Activated CD4-positive, CD25-positive, alpha-beta regulatory T cell treated with anti-CD3 and anti-CD28 coated beads, Interleukin-2, amount 50 U/mL, for 24 hours (primary cell): ENCODE measurements at regions not wholly inside any gene's neighbourhood (a gene's known extent, or its start where the extent isn't known, plus 50 kb on each side); places are given as distances from the start of the nearest gene placed in this dataset.

ENCODE experiments used
- ATAC-seq, 2 donors: fragments of 150-1000 bp; cut with Tn5 transposase; one replicate each; pipeline ENCODE4 v1.10.0; 2021; ENCODE audit warnings: mild to moderate bottlenecking in 1 of 2, moderate library complexity in 1 of 2

DNA sequence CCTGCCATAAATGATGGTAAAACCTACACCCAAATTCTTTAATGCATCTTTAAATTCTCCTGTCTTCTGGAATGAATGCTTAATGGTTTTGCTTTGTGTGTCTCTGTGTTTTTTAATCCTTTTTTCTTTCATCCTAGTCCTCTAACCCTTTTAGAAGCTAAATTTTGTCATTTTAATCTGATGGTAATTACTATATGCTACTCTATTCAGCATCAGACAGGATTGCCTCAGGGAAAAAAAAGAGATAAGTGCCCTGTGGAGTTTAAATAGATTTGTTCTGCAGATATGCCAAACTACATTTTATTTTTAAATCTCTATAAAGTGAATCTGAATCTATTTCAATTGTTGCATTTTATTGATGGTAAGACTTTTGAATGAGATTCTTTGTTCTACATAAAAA lies 966.8 kb downstream of the NSUN3 start:
- ATAC-seq = no peak

DNA sequence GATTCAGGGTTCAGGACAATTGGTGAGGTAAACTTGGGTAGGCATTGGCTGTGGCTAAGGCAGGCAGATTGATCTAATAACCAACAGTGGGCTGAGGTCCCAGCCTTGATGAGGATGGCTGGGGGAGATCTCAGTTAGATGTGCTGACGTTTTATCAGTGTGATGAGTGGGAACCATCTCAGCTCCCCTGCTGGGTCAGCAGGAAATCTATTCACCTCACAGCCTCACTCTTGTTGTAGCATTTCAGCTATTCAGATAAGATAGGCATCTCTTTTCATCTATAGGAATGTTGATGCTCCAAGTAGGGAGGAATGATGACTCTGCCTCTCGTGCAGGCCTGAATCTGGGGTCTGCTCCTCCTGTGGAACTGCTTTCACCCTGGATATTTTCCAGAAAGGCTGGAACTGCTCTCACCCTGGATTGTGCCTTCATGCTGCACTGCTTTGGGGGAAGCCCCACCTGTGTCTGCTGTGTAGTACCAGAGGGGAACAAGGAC lies 973.7 kb downstream of the NSUN3 start:
- ATAC-seq = no peak

DNA sequence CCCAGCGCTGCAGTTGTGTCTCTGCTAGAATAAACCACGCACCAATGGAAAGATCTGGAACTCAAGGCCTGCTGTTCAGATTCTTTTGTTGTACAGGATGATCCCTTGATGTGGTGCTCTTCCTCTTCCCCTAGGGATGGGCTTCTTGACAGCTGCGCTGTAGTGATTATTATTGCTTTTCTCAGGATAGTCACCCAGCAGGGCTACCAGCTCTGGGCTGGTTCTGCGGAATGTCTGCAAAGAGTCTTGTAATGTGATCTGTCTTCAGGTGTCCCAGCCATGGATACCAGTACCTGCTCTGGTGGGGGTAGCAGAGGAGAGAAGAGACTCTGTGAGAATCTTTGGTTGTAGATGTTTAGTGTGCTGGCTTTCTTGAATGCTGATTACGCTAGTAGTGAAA lies 974.2 kb downstream of the NSUN3 start:
- ATAC-seq = no peak

DNA sequence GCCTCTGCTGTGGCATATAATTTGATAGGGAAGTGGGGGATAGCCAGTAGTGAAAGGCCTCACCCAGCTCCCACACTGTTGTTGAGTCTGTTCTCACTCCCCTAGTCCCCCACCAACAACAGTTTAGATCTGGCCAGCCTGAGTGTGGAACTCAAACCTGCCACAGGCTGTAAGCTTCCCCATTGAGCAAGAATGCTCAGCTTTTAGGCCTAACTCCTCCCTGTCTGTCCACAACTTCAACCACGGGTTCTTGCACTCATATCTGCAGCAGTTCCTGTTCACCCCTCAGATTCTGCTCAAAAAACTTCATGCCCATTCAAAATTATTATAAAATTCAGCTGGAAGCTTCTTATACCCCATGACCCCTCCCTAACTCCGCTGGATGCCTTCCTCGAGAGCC lies 975.1 kb downstream of the NSUN3 start:
- ATAC-seq = no peak

DNA sequence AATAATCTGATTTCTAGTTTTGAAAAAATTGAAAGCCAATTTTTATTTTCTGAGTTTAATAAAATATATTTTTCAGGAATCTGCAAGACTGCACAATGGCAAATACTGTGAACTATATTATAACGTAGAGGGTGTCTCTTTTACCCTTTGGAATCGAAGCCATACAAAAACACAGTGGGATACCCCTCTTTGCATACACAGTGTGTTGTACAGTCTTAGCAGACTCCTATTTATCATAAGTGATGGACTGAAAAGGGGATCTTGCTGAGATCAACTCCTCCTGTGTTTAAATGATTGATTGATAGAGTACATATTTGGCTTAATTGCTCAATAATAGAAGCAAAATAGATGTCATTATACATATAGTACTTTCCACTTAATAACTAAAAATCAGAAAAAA lies 981.2 kb downstream of the NSUN3 start:
- ATAC-seq = no peak

DNA sequence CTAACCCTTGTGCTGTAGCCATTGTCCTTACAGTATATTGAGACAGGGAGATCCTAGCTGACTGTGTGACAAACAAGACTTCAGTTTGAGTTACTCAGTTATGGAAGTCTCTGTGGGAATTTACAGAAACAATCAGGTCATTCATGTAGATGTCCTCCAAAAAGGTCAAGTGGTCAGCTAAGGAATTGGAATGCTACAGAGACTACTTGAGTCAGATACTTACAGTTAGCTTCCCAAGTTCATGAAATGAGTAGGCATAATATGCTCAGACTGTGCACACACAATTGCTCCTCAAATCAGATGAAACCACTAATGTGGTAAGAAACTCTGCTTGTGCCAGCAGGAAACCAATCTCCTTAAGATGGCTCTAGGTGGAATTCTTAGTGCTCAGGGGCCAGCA lies 985.7 kb downstream of the NSUN3 start:
- no peak for ATAC-seq

DNA sequence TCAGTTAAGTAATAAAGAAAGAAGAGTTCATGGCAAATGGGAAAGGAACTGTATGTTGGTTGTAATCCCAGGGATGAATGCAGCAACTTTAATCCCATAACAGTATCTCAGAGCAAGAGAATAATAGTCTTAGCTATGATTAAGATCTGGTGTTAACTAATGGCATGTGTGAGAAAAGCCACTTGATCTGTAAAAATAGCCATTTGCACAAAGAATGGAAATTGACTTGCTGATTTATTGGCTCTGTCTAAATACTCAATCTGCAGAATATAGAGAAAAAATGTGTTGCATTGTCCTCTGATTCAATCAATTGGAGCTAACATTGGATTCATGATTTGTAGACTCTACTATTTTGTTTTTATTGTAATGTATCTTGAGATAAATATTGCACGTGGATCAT lies 987.0 kb downstream of the NSUN3 start:
- no peak for ATAC-seq

DNA sequence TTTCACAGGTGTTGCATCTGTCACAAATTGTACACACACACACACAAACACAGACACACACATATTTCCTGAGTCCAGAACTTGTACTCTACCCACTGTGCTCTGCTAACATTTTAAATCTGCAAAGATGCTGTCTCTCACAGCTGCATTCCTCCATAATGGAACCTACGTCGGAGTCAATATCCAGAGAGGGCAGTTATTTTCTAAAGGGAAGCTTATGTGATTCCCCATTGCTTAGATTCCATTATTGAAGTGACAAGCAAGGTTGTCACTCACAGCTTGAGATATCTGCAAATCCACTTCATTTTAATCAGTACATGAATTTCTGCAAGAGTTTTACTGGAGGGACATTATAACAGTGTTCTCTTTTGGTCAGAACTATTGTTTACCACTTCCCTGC lies 992.4 kb downstream of the NSUN3 start:
- no peak for ATAC-seq

DNA sequence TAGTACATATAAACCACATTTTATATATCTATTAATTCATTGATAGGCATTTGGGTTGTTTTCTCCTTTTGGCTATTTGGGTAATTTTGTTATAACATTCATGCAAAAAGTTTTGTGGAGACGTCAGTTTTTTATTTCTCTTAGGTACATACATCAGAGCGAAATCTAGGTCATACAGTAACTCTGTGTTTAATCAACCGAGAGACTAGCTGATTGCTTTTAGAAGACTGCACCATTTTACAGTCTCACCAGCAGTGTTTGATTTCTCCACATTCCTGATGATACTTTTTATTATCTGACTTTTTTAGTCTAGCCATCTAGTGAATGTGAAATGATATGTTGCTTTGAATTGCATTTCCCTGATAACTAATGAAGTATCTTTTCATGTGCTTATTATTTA lies 1019.3 kb downstream of the NSUN3 start:
- no peak for ATAC-seq

DNA sequence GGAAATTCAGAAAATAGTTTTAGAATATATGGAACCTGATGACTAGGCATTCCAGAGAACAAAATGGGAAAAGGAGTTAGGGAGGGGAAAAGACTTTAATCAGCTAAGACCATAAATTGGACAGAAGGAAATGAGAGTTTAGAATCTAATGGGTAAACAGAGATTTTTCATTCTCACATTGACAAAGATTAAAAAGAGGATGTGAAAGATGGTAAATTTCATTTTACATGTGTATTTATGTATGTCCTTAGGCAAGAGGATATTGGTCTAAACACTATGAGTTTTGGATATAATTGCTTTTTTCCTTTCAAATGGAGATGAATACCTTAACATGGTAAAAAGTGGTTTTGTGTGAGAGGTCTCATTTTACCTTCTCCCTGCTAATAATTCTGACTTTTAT lies 1021.9 kb downstream of the NSUN3 start:
- no peak for ATAC-seq

DNA sequence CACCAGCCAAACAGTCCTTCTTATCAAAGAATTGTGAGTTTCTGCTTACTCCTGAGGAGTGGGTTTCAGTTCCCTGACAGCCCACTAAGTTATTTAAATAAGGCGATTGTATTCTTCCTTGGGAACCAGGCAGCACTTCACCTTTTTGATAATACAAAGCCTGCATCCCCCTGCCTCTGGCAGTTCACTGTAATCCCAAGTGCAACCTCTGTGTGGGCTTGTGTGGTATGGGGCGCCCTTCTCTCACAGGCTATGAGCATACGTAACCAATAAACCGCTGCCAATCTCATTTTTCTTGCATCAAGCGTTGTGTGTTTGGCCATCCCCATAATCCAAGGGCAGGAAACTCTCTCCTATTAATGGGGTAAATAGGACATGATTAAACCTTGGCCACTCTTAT lies 1025.6 kb downstream of the NSUN3 start:
- no peak for ATAC-seq

DNA sequence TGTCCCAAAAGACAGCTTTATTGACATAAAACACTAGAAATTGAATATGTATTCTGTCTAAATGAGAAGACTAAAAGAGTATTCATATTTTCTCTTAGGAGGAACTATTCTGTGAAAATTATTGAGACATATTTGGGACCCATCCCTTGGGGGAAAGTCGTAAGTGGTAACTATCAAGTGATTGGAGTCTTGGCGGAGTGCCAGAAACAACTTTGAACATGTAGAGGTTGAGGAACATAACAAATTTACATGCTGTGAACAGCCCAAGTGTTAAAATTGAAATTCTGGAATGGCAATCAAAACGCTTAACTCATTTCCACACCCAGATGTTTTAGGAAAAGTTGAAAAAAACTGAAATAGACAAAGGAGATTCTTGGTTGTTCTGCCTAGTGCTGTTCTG lies 1034.6 kb downstream of the NSUN3 start:
- no peak for ATAC-seq

DNA sequence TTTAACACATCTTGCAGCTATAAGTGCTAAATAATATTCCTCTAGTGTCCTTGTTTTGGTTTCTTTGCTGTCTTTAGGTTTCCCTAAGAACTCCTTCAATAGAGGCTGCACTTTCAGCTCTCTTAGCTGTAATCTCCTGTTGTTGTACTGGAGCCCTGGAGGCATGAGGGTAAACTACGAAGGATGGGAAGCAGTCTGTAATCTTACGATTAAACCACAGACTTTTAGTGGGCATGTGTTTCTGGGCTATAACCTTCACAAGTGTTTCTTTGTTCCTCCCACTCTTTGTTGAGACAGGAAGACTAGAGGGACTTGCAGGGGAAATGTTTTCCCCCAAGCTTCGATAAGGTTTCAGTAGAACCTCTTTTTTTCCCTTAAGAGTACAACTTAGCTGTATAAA lies 1058.1 kb downstream of the NSUN3 start:
- ATAC-seq = no peak

DNA sequence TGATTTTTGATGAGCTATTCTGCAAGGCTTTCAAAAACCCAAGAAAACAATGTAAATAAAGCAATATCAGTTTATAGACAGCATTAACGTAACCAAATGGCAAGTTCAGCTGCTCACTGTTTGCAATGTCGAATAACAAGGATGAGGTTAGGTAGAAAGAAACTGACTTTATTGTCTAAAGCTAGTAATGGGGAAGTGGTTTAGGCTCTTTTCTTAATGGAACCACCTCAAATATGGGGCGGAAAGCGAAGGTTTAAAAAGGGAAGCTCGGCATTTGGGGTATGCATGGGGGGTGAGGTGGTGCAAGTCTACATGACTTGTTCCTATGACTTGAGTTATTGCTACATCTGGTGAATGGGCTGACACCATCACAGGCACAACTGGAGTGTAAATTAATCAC lies 1060.2 kb downstream of the NSUN3 start:
- ATAC-seq = no peak

DNA sequence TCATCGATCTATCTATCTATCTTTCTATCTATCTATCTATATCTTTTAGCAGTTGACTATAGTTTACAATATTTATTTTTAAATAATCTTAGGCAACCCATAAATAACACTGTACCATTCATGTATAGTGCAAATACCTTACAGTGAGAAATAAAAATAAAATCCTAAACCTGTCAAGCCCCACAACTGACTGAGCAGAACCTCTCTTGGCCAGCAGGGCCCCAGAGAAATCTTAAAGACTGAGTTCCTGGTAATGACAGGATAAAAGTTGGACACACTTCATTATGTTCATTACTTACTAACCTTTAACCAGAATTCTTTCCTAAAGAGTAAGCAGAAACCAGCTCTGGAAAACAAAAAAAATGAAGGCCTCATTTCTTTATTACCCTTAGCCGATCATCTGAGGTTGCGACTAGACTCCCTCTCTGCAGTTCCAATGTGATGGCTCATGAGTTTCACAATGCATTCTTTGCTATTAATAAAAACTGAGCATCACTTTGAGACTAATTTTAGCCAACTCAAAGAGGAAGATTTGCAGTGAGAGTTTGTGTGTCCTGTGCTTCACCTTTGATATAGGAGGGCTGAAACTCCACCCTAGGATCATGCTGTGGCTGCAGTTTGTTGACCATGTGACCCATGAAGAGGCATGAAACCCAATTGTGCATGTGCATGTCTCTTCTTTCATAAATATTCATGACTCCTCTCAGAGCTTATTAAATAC lies 1072.0 kb downstream of the NSUN3 start:
- no peak for ATAC-seq

DNA sequence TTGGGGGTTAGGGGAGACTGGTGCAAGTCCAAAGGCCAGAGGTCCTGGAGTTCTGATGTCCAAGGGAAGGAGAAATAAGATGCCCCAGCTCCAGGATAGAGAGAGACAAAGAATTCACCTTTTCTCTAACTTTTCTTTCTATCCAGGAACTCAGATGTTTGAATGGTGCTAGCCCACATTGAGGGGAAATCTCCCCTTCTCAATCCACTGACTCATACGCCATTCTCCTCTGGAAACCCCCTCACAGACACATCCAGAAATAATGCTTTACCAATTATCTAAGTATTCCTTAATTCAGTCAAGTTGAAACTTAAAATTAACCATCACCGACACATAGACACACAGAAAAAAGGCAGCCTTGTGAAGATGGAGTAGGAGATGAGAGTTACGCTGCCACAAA lies 1085.2 kb downstream of the NSUN3 start:
- ATAC-seq = no peak

DNA sequence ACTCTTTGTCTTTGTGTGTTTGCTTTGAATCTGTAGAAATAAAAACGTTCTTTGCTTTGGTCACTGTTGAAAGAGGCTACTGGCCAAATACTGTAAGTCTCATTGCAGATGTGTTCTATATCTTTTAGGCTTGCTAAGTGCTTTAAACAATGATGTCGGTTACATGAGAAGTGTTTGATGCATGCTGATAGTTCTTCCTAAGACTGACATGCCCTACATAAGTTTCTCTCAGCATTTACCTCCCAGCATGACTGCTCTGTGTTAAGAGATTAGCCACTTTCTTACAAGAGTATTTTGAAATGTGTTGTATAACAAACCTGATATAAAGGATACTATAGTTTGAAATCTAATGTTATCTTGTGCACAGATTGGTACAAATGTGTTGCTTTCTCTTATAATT lies 1088.7 kb downstream of the NSUN3 start:
- no peak for ATAC-seq

DNA sequence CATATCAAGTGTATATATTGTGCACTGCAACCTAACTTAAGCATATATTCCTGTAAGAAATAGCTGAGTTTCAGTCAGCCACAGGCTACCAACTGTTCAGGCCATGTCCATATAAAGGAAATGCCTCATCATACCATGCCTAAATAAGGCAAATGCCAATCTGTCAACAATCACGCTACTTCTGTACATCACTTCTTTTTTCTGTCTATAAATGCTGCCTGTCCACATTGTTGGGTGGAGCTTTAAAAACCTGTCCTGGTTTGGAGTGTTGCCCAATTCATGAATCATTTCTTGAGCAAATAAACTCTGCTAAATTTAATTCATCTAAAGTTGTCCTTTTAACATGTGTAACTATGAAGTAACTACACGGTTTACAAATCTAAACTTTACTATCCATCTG lies 1091.9 kb downstream of the NSUN3 start:
- no peak for ATAC-seq

DNA sequence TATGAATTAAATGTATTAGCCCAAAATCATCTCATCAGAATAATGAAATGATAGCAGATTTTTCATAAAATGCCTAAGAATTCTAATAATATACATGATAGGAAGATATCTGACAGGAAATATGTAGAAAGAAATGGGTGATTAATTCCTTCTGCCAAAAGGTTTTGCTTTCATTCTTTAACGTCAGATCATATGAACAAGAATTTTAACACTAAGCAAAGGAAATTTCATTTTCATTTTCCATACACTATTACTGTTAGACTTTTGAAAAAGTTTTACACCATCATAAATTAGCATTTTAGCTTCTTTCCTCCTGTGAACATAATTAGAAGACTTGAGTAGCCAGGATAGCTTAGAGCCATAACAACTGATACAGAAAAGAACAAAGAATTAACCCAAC lies 1099.9 kb downstream of the NSUN3 start:
- no peak for ATAC-seq

DNA sequence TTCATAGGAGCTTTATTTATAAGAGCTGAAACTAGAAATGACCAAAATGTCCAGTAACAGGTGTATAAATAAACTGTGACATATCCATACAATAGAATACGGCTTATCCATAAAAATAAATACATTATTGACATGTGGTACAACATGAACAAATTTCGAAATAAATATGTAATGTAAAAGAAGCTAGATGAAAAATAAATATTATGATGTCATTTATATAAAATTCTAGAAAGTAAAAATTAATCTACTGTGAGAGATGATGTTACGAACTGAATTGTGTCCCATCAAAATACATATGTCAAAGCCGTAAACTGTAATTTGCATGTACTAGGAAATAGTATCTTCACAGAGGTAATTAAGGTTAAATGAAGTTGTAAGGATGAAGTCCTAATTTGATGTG lies 1104.9 kb downstream of the NSUN3 start:
- ATAC-seq = no peak

DNA sequence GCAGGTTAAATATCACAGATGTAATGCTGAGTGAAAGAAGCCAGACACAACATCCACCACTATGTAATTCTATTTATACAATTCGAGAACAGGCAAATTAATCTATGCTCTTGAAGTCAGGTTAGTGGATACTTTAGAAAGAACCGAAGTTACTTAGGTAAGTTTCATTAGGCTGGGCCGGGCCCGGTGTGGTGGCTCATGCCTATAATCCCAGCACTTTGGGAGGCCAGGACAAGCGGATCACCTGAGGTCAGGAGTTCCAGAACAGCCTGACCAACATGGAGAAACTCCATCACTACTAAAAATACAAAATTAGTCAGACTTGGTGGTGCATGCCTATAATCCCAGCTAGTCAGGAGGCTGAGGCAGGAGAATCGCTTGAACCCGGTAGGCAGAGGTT lies 1105.7 kb downstream of the NSUN3 start:
- ATAC-seq = no peak

DNA sequence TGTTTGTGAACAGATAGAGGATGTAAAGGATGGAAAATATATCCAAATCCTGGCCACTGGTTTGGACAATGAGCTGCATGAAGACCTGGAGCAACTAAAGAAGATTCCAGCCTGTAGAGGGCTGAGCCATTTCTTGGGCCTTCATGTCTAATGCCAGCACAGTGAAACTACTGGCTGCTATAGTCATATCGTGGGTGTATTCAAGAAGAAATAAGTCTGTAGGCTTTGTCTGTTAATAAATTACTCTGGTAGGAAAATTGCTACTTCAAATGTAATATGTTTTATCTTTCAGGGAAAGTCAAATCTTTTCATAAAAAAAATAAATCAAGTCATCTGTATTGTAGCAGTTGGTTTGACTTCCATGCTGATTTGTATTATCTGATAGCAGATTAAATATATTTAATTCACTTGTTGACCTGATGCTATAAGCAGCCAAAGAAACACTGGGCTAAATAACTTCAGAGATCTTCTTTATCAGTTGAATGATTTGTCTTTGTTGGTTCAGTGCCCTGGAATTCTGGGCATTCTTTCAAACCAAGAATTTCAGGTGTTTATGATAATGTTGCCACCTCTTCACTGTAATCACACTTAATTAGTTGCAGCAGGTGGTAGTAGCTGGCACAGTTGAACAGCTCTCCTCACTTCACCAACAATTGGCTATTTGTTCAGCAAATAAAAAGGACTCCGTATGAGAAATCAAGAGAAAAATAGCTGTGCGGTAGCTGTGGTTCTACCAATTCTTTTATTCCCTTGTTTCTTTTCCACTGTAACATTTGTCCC lies 1109.5 kb downstream of the NSUN3 start:
- no peak for ATAC-seq

DNA sequence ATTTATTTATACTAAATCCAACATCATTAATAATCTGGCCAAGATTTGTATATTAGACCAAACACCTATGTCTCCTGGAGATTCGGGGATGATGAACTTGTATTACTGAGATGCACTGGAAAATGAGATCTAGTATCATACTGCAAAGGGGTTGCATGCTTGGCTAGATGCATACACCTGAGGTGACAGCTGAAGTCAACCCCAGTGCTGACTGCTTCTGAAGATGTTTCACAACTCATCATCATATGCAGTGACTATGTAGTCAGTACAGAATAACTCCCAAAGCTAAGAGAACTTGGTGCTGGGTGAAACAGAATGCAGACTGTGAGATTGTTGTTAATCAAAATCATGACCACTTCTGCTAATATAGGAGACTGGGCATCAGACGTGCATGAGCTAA lies 1114.2 kb downstream of the NSUN3 start:
- no peak for ATAC-seq

DNA sequence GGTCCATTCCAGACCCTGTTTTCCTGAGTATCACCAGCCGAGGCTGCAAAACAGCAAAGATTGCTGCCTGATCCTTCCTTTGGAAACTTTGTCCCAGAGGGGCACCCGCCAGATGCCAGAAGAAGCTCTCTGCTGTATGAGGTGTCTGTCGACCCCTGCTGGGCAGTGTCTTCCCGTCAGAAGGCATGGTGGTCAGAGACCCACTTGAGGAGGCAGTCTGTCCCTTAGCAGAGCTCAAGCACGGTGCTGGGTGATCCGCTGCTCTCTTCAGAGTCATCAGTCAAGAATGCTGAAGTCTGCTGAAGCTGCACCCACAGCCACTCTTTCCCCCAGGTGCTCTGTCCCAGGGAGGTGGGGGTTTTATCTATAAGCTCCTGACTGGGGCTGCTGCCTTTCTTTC lies 1121.2 kb downstream of the NSUN3 start:
- ATAC-seq = no peak

DNA sequence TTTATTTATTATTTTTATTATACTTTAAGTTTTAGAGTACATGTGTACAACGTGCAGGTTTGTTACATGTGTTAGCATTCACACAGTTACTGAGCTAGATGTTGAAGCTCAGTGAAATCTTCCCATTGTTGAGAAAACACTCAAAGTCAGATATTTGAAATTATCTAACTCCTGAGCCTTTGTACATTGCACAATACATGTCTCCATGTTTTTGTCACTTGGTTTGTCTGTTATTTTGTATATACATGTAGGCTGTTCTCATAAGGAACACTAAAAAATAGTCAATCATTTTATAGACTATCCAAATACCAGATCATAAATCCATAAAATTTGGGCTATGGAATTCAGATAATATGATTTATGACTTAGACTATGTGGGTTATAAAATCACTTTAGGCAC lies 1126.5 kb downstream of the NSUN3 start:
- no peak for ATAC-seq
